ENCODE measurements at regions not wholly inside any gene's neighbourhood (a gene's known extent, or its start where the extent isn't known, plus 50 kb on each side); places are given as distances from the start of the nearest gene placed in this dataset.
A peak's percentile ranks its signal among the peaks of the same experiment; 100 is the strongest.

GRCh38 chr9:86443992-86444391, 89.8 kb upstream of the TUT7 start:
- WGBS, 2 donors: 74 to 90% methylated on average over 3 of the region's 3 CpGs
- H3K4me3 ChIP-seq: no peak overlapping the region

GRCh38 chr9:86434039-86434726, 80.0 kb upstream of the TUT7 start:
- H3K27ac ChIP-seq: no peak overlapping the region
- no peaks in the 10 kb centered on the region for H3K9me3 ChIP-seq
- WGBS, 2 donors: 21 to 32% methylated on average over 9 of the region's 9 CpGs
- TF ChIP-seq CTCF (IDR thresholded peaks at IDR 0.05): peak; percentile 55 to 77 (median 63)
- no peak for TF ChIP-seq POLR2A (IDR thresholded peaks at IDR 0.05)
- no peaks in the 10 kb centered on the region for H3K27me3 ChIP-seq
- no peaks in the 10 kb centered on the region for H3K4me1 ChIP-seq
- intact Hi-C loops (cut with DNase I; ENCODE audit: low total_unique reads): no loop called here
- H3K4me3 ChIP-seq: no peak overlapping the region
- H3K36me3 ChIP-seq (ENCODE audit: low read depth, missing control alignments): no peaks in the 10 kb centered on the region
- no peak for DNase-seq

More at GRCh38 chr9:86443992-86444391, 89.8 kb upstream of the TUT7 start:
- DNase-seq: no peak
- Histone ChIP-seq H3K27me3 (no peaks in the 10 kb centered on the region), H3K36me3 (ENCODE audit: low read depth, missing control alignments) (no peaks in the 10 kb centered on the region), H3K9me3 (no peaks in the 10 kb centered on the region), H3K4me1 (no peaks in the 10 kb centered on the region), H3K27ac (no peak overlapping the region)
- TF ChIP-seq CTCF (IDR thresholded peaks at IDR 0.05) (no peak), POLR2A (IDR thresholded peaks at IDR 0.05) (no peak)
- intact Hi-C loops (cut with DNase I; ENCODE audit: low total_unique reads): no loop called here

GRCh38 chr9:86424251-86424891, 70.2 kb upstream of the TUT7 start:
- intact Hi-C loops (cut with DNase I; ENCODE audit: low total_unique reads): no loop called here
- TF ChIP-seq CTCF (IDR thresholded peaks at IDR 0.05) (no peak), POLR2A (IDR thresholded peaks at IDR 0.05) (no peak)
- WGBS, 2 donors: 35 to 48% methylated on average over 7 to 10 of the region's 10 CpGs
- no peak overlapping the region for H3K27ac ChIP-seq
- H3K9me3 ChIP-seq: no peaks in the 10 kb centered on the region
- no peaks in the 10 kb centered on the region for H3K36me3 ChIP-seq (ENCODE audit: low read depth, missing control alignments)
- DNase-seq: peak; percentile 38
- no peaks in the 10 kb centered on the region for H3K4me1 ChIP-seq
- no peak overlapping the region for H3K4me3 ChIP-seq
- no peaks in the 10 kb centered on the region for H3K27me3 ChIP-seq

- intact Hi-C loops (cut with DNase I; ENCODE audit: low total_unique reads): no loop called here
- Histone ChIP-seq H3K27me3 (no peaks in the 10 kb centered on the region), H3K9me3 (no peaks in the 10 kb centered on the region), H3K4me3 (no peak overlapping the region), H3K27ac (no peak overlapping the region), H3K36me3 (ENCODE audit: low read depth, missing control alignments) (no peaks in the 10 kb centered on the region), H3K4me1 (no peaks in the 10 kb centered on the region)
- TF ChIP-seq CTCF (IDR thresholded peaks at IDR 0.05) (peak; percentile 39 to 84 (median 59)), POLR2A (IDR thresholded peaks at IDR 0.05) (no peak)
- WGBS, 2 donors: 34 to 50% methylated on average over 10 of the region's 10 CpGs
- DNase-seq: no peak
Observed at GRCh38 chr9:86413971-86414880, 60.0 kb upstream of the TUT7 start.
